Endothelial cell of umbilical vein (primary cell): ENCODE measurements at regions not wholly inside any gene's neighbourhood (a gene's known extent, or its start where the extent isn't known, plus 50 kb on each side); places are given as distances from the start of the nearest gene placed in this dataset.

Experiments
- BruUV-seq: library from RNA; stranded (reverse); fragments of 400-500 nt; replicated peaks from 2 replicates; lab custom pipeline; 2021; lab: Mats Ljungman, UMichigan
- CTCF ChIA-PET: fragments of 300-600, 350-600 bp; sonication (Branson Sonifier 250); formaldehyde crosslinking; loops from one replicate; lab custom pipeline; 2021; ENCODE audit warnings: antibody characterized with exemption, inconsistent platforms; lab: Charles Lee
- POLR2A ChIA-PET: fragments of 300-600, 350-600 bp; sonication (Branson Sonifier 250); formaldehyde crosslinking; loops from one replicate; lab custom pipeline; 2021; ENCODE audit warnings: antibody characterized with exemption, inconsistent platforms; lab: Charles Lee
- DNase-seq: peaks from one replicate; pipeline ENCODE4 v3.0.0-alpha.2; 2011; ENCODE audit warnings: low read depth, low spot score
- FAIRE-seq: peaks from 2 replicates; lab custom pipeline; 2011; peaks lifted over from hg19 to GRCh38; lab: Jason Lieb, UNC
- H2AFZ ChIP-seq: 2 replicates; pipeline ENCODE4 v1.6.0; 2012; ENCODE audit warnings: low read depth, low read length, control low read depth, inconsistent platforms
- H3K27ac ChIP-seq: 2 replicates; pipeline ENCODE4 v1.5.1; 2011; ENCODE audit warnings: low read depth, mild to moderate bottlenecking, control low read depth, low read length, moderate library complexity; ENCODE audit not compliant: insufficient read depth
- H3K27me3 ChIP-seq, 2 experiments: 2 replicates each; pipeline versions ENCODE4 v1.6.0 to v1.6.1; 2011; ENCODE audit warnings: low read length in 2 of 2, mixed read lengths in 1 of 2; ENCODE audit not compliant: control insufficient read depth in 2 of 2, insufficient read depth in 2 of 2
- H3K36me3 ChIP-seq, 2 experiments: 2 replicates in 1 of 2; 3 replicates in 1 of 2; pipeline ENCODE4 v1.5.1; 2011; ENCODE audit warnings: low read length in 2 of 2, mild to moderate bottlenecking in 1 of 2, moderate library complexity in 1 of 2; ENCODE audit not compliant: control insufficient read depth in 2 of 2, insufficient read depth in 2 of 2; ENCODE audit errors: extremely low read depth in 1 of 2
- H3K4me1 ChIP-seq: 3 replicates; pipeline ENCODE4 v1.5.1; 2011; ENCODE audit warnings: mild to moderate bottlenecking, low read length; ENCODE audit not compliant: control insufficient read depth, insufficient read depth; ENCODE audit errors: extremely low read depth
- H3K4me2 ChIP-seq: 2 replicates; pipeline ENCODE4 v1.6.1; 2011; ENCODE audit warnings: low read length, control low read depth, mixed read lengths; ENCODE audit not compliant: insufficient read depth
- H3K4me3 ChIP-seq, 3 experiments: fragments of 200-600 bp in 1 of 3; sonication (generic), shearing (Covaris generic) in 1 of 3; replicated peaks in 1 of 3; 2 replicates each; pipeline ENCODE4 v1.5.1; 2011 to 2016; ENCODE audit warnings: control low read depth in 3 of 3, low read length in 3 of 3, mild to moderate bottlenecking in 2 of 3, inconsistent platforms in 1 of 3, low read depth in 1 of 3, moderate library complexity in 1 of 3; ENCODE audit not compliant: insufficient read depth in 1 of 3
- H3K79me2 ChIP-seq: 2 replicates; pipeline ENCODE4 v1.6.0; 2012; ENCODE audit warnings: low read length, inconsistent platforms; ENCODE audit not compliant: control insufficient read depth, insufficient read depth
- H3K9ac ChIP-seq: replicated peaks from 2 replicates; pipeline ENCODE3; 2011; ENCODE audit warnings: low read length, control low read depth; ENCODE audit not compliant: insufficient read depth; ENCODE audit errors: extremely low read depth
- H3K9me1 ChIP-seq: replicated peaks from 3 replicates; pipeline ENCODE4 v1.6.0; 2011; ENCODE audit warnings: mild to moderate bottlenecking, low read length; ENCODE audit not compliant: control insufficient read depth, insufficient read depth; ENCODE audit errors: extremely low read depth
- H3K9me3 ChIP-seq: replicated peaks from 2 replicates; pipeline ENCODE4 v1.5.1; 2012; ENCODE audit warnings: low read length, inconsistent platforms; ENCODE audit not compliant: control insufficient read depth, insufficient read depth
- H4K20me1 ChIP-seq: replicated peaks from 2 replicates; pipeline ENCODE3; 2011; ENCODE audit warnings: mild to moderate bottlenecking, low read length; ENCODE audit not compliant: control insufficient read depth, insufficient read depth; ENCODE audit errors: extremely low read depth
- CTCF ChIP-seq, 2 donors: IDR thresholded peaks; 1 replicate in 1 of 2; 2 replicates in 1 of 2; pipeline ENCODE4 v1.5.1; 2011; ENCODE audit warnings: low read length in 2 of 2, mild to moderate bottlenecking in 2 of 2, moderate library complexity in 2 of 2, control low read depth in 1 of 2, inconsistent platforms in 1 of 2, low read depth in 1 of 2; ENCODE audit not compliant: insufficient read depth in 1 of 2; ENCODE audit errors: extremely low read depth in 1 of 2
- EZH2 ChIP-seq: IDR thresholded peaks from 2 replicates; pipeline ENCODE4 v1.6.1; 2012; ENCODE audit warnings: borderline replicate concordance, low read depth, mild to moderate bottlenecking, moderate library complexity, low read length, inconsistent platforms; ENCODE audit not compliant: severe bottlenecking
- GATA2 ChIP-seq: IDR thresholded peaks from 2 replicates; pipeline ENCODE4 v1.7.0; 2011; ENCODE audit warnings: low read depth, mild to moderate bottlenecking, moderate library complexity, mixed read lengths, low read length; ENCODE audit not compliant: insufficient read length, insufficient read depth
- JUN ChIP-seq: IDR thresholded peaks from 2 replicates; pipeline ENCODE4 v1.6.1; 2011; ENCODE audit warnings: borderline replicate concordance, low read depth; ENCODE audit not compliant: insufficient read length, insufficient read depth
- MAX ChIP-seq: IDR thresholded peaks from 2 replicates; pipeline ENCODE4 v1.6.1; 2011; ENCODE audit not compliant: insufficient read depth, insufficient read length
- MYC ChIP-seq: IDR thresholded peaks from one replicate; pipeline ENCODE4 v1.6.1; 2011; ENCODE audit warnings: mild to moderate bottlenecking, low read depth, low read length
- POLR2A ChIP-seq: IDR thresholded peaks from 2 replicates; pipeline ENCODE4 v1.6.1; 2012; ENCODE audit warnings: low read depth, mild to moderate bottlenecking, control low read depth, low read length
- POLR2AphosphoS5 ChIP-seq: IDR thresholded peaks from 2 replicates; pipeline ENCODE4 v1.6.1; 2012; ENCODE audit warnings: low read depth, mild to moderate bottlenecking, control low read depth, low read length, moderate library complexity; ENCODE audit not compliant: insufficient read depth
- dilution Hi-C: fragments of 300-500 bp; cut with MboI; formaldehyde crosslinking; loops from one replicate; pipeline ENCODE4 v1.15.0; 2019; ENCODE audit warnings: low sequenced_read_pairs; ENCODE audit not compliant: extremely low pct_ligation_motif_present
- intact Hi-C: fragments of 100-400 bp; cut with micrococcal nuclease; formaldehyde crosslinking; loops from one replicate; pipeline ENCODE4 v1.10.0; 2022

- intact Hi-C loops: no loop called here
- Histone ChIP-seq H3K9me3 (no peaks in the 10 kb centered on the region), H3K4me1 (no peaks in the 10 kb centered on the region), H2AFZ (no peak overlapping the region), H3K36me3 (no peaks in the 10 kb centered on the region), H3K4me3 (no peak overlapping the region), H3K27ac (no peak overlapping the region), H3K9ac (no peak overlapping the region), H3K4me2 (no peak overlapping the region), H3K79me2 (no peaks in the 10 kb centered on the region), H4K20me1 (no peaks in the 10 kb centered on the region), H3K27me3 (peaks cover 0 to 3% of the 10 kb centered on the region in 2 experiments), H3K9me1 (no peaks in the 10 kb centered on the region)
- DNase-seq (no peak), FAIRE-seq (no peak)
- POLR2A ChIA-PET: no interaction called here
- CTCF ChIA-PET: interaction anchor here (1.4 kb wide), 1 partner anchor 10 kb away, joined by 4 read pairs; no protein-coding TSS in a partner anchor
- BruUV-seq: no TSS peak
- dilution Hi-C loops: no loop called here
- no peak for TF ChIP-seq JUN
- TF ChIP-seq MYC: no peak
- TF ChIP-seq MAX: no peak
- no peak for TF ChIP-seq GATA2
- no peak for TF ChIP-seq CTCF (IDR thresholded peaks at IDR 0.05; ENCODE audit: extremely low read depth in 1 of 2, insufficient read depth in 1 of 2, low read depth in 1 of 2, low read length in 2 of 2)
- no peak for TF ChIP-seq POLR2A
- no peak for TF ChIP-seq POLR2AphosphoS5
- TF ChIP-seq EZH2: no peak
Measured at GRCh38 chr2:176763851-176764404, 448.7 kb upstream of the HNRNPA3 start.
